ENCODE measurements at regions not wholly inside any gene's neighbourhood (a gene's known extent, or its start where the extent isn't known, plus 50 kb on each side); places are given as distances from the start of the nearest gene placed in this dataset.

DNA sequence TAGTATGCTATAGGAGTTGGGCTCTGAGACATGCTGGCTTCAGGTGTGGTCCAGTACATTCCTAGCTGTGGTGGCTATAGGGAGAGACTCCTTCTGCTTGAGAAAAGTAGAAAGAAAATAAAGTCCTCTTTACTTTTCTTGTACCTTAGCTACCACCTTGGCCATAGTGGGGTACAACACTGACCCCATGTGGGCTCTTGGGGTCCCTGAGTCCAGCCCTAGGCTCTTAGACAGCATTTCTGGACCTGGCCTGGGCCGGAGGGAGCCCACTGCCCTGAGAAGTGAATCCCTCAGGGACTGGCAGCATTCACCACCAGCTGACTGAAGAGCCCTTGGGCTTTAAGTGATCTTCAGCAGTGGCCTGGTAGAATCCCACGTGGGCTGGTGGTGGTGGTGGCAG is 143.1 kb downstream of the SYT10 start:
- TF ChIP-seq POLR2A (IDR thresholded peaks at IDR 0.05) = no peak
- TF ChIP-seq, protein P1, sequence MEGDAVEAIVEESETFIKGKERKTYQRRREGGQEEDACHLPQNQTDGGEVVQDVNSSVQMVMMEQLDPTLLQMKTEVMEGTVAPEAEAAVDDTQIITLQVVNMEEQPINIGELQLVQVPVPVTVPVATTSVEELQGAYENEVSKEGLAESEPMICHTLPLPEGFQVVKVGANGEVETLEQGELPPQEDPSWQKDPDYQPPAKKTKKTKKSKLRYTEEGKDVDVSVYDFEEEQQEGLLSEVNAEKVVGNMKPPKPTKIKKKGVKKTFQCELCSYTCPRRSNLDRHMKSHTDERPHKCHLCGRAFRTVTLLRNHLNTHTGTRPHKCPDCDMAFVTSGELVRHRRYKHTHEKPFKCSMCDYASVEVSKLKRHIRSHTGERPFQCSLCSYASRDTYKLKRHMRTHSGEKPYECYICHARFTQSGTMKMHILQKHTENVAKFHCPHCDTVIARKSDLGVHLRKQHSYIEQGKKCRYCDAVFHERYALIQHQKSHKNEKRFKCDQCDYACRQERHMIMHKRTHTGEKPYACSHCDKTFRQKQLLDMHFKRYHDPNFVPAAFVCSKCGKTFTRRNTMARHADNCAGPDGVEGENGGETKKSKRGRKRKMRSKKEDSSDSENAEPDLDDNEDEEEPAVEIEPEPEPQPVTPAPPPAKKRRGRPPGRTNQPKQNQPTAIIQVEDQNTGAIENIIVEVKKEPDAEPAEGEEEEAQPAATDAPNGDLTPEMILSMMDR (IDR thresholded peaks at IDR 0.05) = no peak

Measured in adrenal gland (tissue), 5 donors.